Naive thymus-derived CD8-positive, alpha-beta T cell (primary cell): ENCODE measurements at regions not wholly inside any gene's neighbourhood (a gene's known extent, or its start where the extent isn't known, plus 50 kb on each side); places are given as distances from the start of the nearest gene placed in this dataset.
"Not testable (repeated sequence)": the region's sequence is repeated elsewhere in the genome, so short reads cannot be mapped to it uniquely, and the experiment has no call there.

Experiments used
- ATAC-seq, 2 donors: fragments of 150-1000 bp; cut with Tn5 transposase in 1 of 2; sonication (Bioruptor Pico), chemical (Tn5 transposase) in 1 of 2; 1 replicate in 1 of 2; 2 replicates in 1 of 2; pipeline ENCODE4 v1.10.0; 2021; ENCODE audit warnings: mild to moderate bottlenecking in 2 of 2, moderate library complexity in 2 of 2
- POLR2A ChIA-PET: fragments of 350-600 bp; sonication (Branson Sonifier 250); formaldehyde crosslinking; loops from one replicate; lab custom pipeline; 2021; ENCODE audit warnings: antibody characterized with exemption; lab: Charles Lee
- DNase-seq, 10 donors: peaks; one replicate each; pipeline versions ENCODE4 v3.0.0 to v3.0.0-alpha.2; 2020 to 2022
- H3K27ac Mint-ChIP-seq, 10 donors: one replicate each; pipeline ENCODE4 v1.8.0; 2020 to 2022; ENCODE audit warnings: mild to moderate bottlenecking in 10 of 10, mixed read lengths in 10 of 10, moderate library complexity in 4 of 10, inconsistent platforms in 1 of 10
- H3K27me3 Mint-ChIP-seq, 5 donors: one replicate each; pipeline ENCODE4 v1.8.0; 2021 to 2022; ENCODE audit warnings: mixed read lengths in 5 of 5
- H3K36me3 Mint-ChIP-seq, 3 donors: one replicate each; pipeline ENCODE4 v1.8.0; 2020 to 2022; ENCODE audit warnings: mixed read lengths in 3 of 3, mild to moderate bottlenecking in 2 of 3, inconsistent platforms in 1 of 3
- H3K4me1 Mint-ChIP-seq, 4 donors: one replicate each; pipeline ENCODE4 v1.8.0; 2021 to 2022; ENCODE audit warnings: mixed read lengths in 4 of 4
- H3K4me3 Mint-ChIP-seq, 10 donors: one replicate each; pipeline ENCODE4 v1.8.0; 2020 to 2022; ENCODE audit warnings: mild to moderate bottlenecking in 10 of 10, mixed read lengths in 10 of 10, moderate library complexity in 6 of 10, inconsistent platforms in 1 of 10
- H3K9me3 Mint-ChIP-seq, 9 donors: one replicate each; pipeline ENCODE4 v1.8.0; 2020 to 2022; ENCODE audit warnings: mixed read lengths in 9 of 9, mild to moderate bottlenecking in 3 of 9, inconsistent platforms in 1 of 9, moderate library complexity in 1 of 9

DNA sequence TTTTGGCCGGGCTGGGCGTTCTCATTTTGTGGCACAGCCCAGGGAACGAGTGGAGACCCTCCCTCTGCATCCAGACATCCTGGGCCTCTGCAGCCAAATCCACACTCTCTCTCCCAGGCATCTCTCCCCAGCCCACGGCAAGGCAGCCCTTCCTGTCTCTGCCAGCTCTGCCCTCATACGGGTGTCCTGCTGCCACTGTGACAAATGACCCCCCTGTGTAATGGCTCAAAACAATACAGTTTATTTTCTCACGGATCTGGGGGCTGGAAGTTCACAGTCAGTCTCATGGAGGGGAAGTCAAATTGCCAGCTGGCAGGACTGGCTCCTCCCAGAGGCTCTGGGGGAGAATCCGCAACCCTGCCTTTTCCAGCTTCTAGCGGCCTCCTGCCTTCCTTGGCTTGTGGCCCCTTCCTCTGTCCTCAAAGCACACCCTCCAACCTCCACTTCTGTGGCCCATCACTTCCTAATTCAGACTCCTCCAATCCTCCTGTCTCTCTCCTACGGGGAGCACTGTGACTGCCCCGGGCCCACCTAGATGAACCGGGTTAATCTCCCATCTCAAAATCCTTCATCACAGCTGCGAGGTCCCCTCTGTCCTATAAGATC, 70.2 kb upstream of the COL5A1 start:
- POLR2A ChIA-PET = no interaction called here
- peak overlapping the region in 1 of 10 donors; percentile 36 for H3K27ac Mint-ChIP-seq
- H3K4me1 Mint-ChIP-seq = peaks cover 0 to 6% (median 1%) of the 10 kb centered on the region in 4 donors
- peak in 2 of 10 donors; percentile 7 to 49 for DNase-seq
- no peaks in the 10 kb centered on the region for H3K27me3 Mint-ChIP-seq
- no peak overlapping the region for H3K4me3 Mint-ChIP-seq
- ATAC-seq = no peak
- peaks cover 0 to 7% (median 0%) of the 10 kb centered on the region in 3 donors for H3K36me3 Mint-ChIP-seq
- peaks cover 0 to 17% (median 4%) of the 10 kb centered on the region in 9 donors for H3K9me3 Mint-ChIP-seq

DNA sequence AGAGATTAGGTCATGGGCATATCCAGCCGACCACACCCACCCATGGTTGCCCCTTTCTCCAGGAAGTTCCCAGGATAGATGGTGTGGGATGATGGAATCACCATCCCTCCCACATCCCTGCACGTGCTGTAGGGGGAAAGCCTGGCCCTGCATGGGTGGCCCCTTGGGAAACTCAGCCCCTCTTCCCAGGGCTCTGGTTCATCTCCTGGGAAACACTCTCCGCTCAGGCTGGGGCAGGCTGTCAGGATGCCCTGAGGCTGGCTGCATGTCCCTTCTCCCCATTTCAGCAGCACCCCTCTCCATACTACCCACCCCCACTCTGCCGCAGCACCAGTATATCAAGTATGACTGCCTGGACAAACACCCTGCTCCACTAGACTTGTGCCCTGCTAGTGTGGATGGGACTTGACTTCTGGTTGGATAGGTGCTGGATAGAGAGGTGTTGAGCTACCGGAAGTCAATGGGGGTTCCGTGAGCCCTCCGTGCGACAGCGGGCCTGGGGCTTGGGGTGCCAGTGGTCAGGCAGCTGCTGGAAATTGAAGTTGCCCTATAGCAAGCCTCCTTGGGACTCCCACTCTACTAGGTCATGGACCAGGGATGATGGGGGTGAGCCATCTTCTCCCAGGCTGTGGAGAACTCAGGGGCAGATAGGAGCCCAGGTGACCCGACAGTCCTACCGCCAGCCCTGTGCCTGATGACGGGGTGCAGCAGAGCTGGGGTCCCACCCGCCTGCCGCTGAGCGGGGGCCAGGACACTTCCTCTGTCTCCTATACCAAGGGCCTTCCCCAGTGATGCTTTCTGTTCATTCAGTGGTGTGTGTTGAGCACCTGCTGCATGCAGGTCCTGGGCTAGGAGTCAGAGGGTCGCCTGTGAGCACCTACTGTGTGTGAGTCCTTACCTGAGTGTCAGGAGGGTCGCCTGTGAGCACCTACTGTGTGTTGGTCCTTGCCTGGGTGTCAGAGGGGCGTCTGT, 69.4 kb upstream of the COL5A1 start:
- Mint-ChIP-seq H3K9me3 (peaks cover 0 to 9% (median 3%) of the 10 kb centered on the region in 9 donors), H3K4me1 (peaks cover 0 to 6% (median 1%) of the 10 kb centered on the region in 4 donors), H3K27me3 (peaks cover under 1 to 8% (median 2%) of the 10 kb centered on the region in 5 donors), H3K36me3 (peaks cover 0 to 6% (median 0%) of the 10 kb centered on the region in 3 donors), H3K4me3 (no peak overlapping the region), H3K27ac (no peak overlapping the region)
- DNase-seq (peak in 3 of 10 donors; percentile 16 to 43 (median 23)), ATAC-seq (peak in 1 of 2 donors; percentile 50)
- POLR2A ChIA-PET = no interaction called here

- peak in 2 of 10 donors; percentile 14 to 45 for DNase-seq
- H3K27ac Mint-ChIP-seq, H3K36me3 Mint-ChIP-seq, H3K4me3 Mint-ChIP-seq, ATAC-seq, H3K9me3 Mint-ChIP-seq, POLR2A ChIA-PET, H3K4me1 Mint-ChIP-seq: not testable (repeated sequence)
- peaks cover 16 to 32% (median 18%) of the 10 kb centered on the region in 5 donors for H3K27me3 Mint-ChIP-seq
These were observed 66.9 kb upstream of the COL5A1 start for GRCh38 chr9:134574686-134575085.

DNA sequence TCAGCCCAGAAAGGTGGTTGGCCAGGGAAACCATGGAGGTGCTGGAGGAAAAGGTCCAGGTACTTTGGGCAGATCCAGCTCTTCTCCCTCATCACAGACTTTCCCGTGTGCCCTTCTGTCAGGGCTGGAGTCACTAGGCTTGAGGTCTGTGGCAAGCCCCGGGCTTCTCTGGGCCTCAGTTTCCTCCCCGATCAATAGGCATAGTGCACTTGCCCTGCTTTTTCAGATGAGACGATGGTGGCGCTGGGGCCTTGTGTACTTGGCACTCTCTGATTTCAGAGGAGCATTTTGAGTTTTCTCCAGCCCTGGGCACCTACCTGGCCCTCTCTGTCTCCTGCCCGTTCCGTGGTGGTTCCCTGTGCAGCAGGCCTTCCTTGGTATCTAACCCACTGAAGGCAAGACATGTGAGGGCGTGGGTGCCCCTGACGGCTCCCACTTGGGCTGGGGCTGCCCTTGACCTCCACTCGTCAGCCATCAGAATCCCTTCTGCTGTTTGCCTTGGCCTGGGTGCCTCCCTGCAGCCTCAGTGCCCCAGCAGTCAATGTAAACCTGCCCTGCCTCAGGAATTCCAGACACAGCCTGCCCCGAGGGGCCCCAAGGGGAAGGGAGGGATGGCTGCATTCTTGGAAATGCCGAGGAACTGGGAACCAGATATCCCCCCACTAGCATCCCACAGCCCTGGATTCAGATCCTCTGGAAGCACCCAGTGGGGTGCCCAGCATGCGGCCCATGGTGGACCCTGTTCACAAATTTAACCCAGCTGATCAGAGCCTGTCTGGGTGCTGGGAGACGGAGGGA, 66.3 kb upstream of the COL5A1 start:
- DNase-seq = peak in 2 of 10 donors; percentile 12 to 32
- POLR2A ChIA-PET = no interaction called here
- Mint-ChIP-seq H3K36me3 (peaks cover under 1 to 2% (median 1%) of the 10 kb centered on the region in 3 donors), H3K27me3 (peaks cover 16 to 39% (median 20%) of the 10 kb centered on the region in 5 donors), H3K4me1 (peaks cover 0 to 4% (median 1%) of the 10 kb centered on the region in 4 donors), H3K27ac (no peak overlapping the region), H3K4me3 (no peak overlapping the region), H3K9me3 (peaks cover 0 to 12% (median 2%) of the 10 kb centered on the region in 9 donors)
- ATAC-seq = no peak

- Mint-ChIP-seq H3K27ac (no peak overlapping the region), H3K4me3 (no peak overlapping the region), H3K4me1 (peaks cover 0 to 3% (median 0%) of the 10 kb centered on the region in 4 donors), H3K9me3 (peaks cover 0 to 18% (median 6%) of the 10 kb centered on the region in 9 donors), H3K36me3 (peaks cover 2 to 7% (median 2%) of the 10 kb centered on the region in 3 donors), H3K27me3 (peaks cover 17 to 44% (median 25%) of the 10 kb centered on the region in 5 donors)
- peak in 1 of 10 donors; percentile 41 for DNase-seq
- ATAC-seq = no peak
- POLR2A ChIA-PET = no interaction called here
These were observed 65.8 kb upstream of the COL5A1 start for GRCh38 chr9:134575901-134576176.

DNA sequence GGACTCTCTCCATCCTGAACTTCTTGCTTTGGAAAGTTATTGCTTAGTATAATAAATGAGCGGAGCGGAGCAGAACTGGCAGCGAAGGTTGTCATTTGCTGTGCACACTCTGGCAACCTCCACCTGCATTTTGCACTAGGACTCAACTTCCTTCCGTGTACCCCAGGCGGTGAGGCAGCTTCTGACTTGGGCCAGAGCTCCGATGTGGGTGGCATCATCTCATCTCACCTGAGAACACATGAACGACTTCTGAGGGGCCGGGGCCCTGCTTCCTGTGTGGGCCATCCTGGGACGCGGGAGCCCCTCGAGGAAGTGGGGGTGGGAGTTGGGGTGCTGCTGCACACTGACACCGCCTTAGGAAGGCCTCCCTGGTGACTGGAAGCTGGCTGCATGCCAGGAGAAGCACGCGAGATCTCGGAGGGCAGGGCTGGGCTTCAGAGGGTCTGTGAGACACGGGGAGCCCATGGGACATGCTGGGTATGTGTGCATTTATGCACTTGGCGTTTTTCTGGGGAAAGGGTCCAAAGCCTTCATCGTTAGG, 56.5 kb upstream of the COL5A1 start:
- Mint-ChIP-seq H3K36me3 (peaks cover 0 to 12% (median 2%) of the 10 kb centered on the region in 3 donors), H3K27me3 (peaks cover 3 to 16% (median 12%) of the 10 kb centered on the region in 5 donors), H3K4me1 (peaks cover 0 to 9% (median 0%) of the 10 kb centered on the region in 4 donors), H3K27ac (no peak overlapping the region), H3K9me3 (peaks cover 0 to 13% (median 6%) of the 10 kb centered on the region in 9 donors), H3K4me3 (no peak overlapping the region)
- POLR2A ChIA-PET = interaction anchor here (0.5 kb wide), 1 partner anchor 1582 kb away, joined by 5 read pairs; no protein-coding TSS in a partner anchor
- DNase-seq (peak in 2 of 10 donors; percentile 13 to 63), ATAC-seq (no peak)

DNA sequence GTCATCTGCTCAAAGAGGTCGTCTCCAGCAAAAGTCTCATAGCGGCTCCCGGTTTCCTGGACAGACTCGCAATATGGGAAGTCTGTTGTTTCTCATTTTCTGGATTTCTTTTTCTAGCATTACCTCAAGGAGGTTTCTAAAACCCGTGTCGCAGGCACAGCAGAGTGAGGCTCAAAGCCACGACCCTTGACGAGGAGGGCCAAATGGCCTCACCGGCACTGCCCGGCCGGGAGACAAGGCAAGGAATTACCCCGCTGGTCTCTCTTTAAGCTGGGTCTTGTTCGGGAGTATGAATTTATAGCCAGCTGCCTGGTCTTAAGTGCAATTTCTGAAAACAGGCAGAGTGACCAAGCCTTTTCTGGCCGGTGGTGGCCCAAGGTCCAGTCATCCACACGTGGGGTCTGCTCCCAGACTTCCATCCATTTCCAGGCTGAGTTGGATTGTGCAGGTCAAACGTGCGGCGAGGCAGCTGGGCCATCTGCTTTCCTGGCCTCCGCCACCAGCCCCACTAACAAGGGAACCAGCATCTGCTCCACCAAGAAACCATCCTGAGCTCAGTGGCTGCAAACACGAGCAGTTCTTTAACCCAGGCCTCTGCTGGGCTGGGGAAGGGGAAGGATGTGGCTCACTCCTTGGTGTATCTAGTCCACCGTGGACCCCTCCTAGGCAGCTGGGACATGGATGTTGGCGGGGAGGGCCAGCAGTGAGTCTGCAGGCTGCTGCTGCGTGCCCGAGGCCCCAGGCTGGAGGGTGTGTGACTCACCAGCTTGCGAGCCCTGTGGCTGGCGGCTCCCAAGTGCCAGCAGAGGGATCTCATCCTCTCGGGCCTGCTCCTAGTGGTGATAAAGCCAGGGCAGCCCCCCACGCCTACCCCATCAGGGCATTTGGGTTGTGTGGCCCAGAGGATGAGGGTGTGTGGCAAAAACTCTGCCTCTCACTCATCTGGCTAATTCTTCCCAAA, 55.6 kb upstream of the COL5A1 start:
- Mint-ChIP-seq H3K27ac (no peak overlapping the region), H3K4me3 (no peak overlapping the region), H3K9me3 (peaks cover 0 to 4% (median under 1%) of the 10 kb centered on the region in 9 donors), H3K27me3 (peaks cover 2 to 18% (median 12%) of the 10 kb centered on the region in 5 donors), H3K36me3 (peaks cover 0 to 4% (median 0%) of the 10 kb centered on the region in 3 donors), H3K4me1 (peaks cover 0 to 9% (median 0%) of the 10 kb centered on the region in 4 donors)
- ATAC-seq = no peak
- DNase-seq = peak in 2 of 10 donors; percentile 15 to 28
- POLR2A ChIA-PET = interaction anchor here (0.6 kb wide), 1 partner anchor 27 kb away, joined by 3 read pairs; no protein-coding TSS in a partner anchor

DNA sequence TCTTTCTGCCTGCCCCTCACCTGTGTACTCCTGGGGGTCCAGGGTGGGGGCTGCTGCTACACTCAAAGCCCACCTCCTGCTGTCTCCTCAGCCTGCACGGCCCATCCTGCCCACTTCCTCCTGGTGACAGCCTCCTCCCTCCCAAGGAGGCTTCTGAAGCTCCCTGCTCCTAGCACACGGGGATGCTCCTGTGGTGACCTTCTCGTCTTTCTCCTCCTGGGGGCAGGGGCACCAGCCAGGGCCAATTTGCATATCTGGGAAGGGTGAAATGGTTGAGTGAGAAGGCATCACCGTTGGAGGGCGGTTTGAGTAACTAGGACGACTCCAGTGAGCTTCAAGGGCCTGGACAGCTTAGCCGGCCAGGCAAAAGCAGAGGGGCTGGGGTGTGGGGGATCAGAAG, 51.9 kb upstream of the COL5A1 start:
- peaks cover 2 to 24% (median 22%) of the 10 kb centered on the region in 5 donors for H3K27me3 Mint-ChIP-seq
- H3K27ac Mint-ChIP-seq = no peak overlapping the region
- H3K4me3 Mint-ChIP-seq = no peak overlapping the region
- ATAC-seq = no peak
- no peaks in the 10 kb centered on the region for H3K36me3 Mint-ChIP-seq
- peaks cover 0 to 7% (median under 1%) of the 10 kb centered on the region in 4 donors for H3K4me1 Mint-ChIP-seq
- DNase-seq = no peak
- H3K9me3 Mint-ChIP-seq = no peaks in the 10 kb centered on the region
- POLR2A ChIA-PET = no interaction called here

DNA sequence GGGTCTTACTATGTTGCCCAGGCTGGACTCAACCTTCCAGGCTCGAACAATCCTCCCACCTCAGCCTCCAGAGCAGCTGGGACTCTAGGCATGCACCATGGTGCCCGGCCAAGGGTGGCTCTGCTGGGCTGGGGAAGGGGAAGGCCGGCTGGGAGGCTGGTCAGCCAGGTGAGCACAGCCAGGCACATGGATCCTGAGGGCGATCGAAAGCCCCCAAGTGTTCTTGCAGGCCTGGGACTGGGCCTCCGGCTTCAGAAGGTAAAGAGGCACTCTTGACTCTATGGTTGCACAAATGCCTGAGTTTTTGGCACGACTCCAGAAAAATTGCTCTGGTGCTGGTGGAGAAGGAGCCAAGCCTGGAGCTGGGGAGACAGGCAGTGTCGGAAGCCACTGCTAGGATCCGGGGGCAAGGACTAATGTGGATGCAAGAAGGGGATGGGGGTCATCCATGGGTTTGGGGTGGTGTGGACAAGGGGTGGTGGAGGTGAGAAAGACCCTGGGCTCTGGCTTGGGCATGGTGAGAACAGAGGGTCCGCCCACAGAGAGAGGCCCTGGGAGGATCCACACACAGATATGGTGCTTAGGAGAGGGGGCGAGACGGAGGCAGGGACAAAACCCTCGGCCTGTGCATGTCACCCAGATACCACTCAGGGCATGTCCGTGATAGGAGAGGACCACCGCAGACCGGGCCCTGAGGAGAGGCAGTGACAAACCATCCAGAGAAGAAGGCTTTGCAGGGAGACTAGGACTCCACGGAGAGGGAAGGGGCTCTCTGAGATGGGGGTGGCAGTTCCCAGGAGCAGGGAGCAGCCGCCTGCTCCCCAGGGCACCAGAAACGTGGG, 51.1 kb upstream of the COL5A1 start:
- POLR2A ChIA-PET = no interaction called here
- H3K36me3 Mint-ChIP-seq = no peaks in the 10 kb centered on the region
- H3K4me1 Mint-ChIP-seq = peaks cover 0 to 2% (median under 1%) of the 10 kb centered on the region in 4 donors
- no peak overlapping the region for H3K4me3 Mint-ChIP-seq
- no peak for DNase-seq
- H3K27ac Mint-ChIP-seq = no peak overlapping the region
- H3K9me3 Mint-ChIP-seq = no peaks in the 10 kb centered on the region
- H3K27me3 Mint-ChIP-seq = peaks cover 2 to 24% (median 19%) of the 10 kb centered on the region in 5 donors
- ATAC-seq = no peak

- H3K27me3 Mint-ChIP-seq = peaks cover 2 to 24% (median 16%) of the 10 kb centered on the region in 5 donors
- H3K9me3 Mint-ChIP-seq = no peaks in the 10 kb centered on the region
- ATAC-seq = no peak
- no peak overlapping the region for H3K4me3 Mint-ChIP-seq
- no peaks in the 10 kb centered on the region for H3K36me3 Mint-ChIP-seq
- no peak overlapping the region for H3K27ac Mint-ChIP-seq
- DNase-seq = no peak
- H3K4me1 Mint-ChIP-seq = peaks cover 0 to 2% (median 0%) of the 10 kb centered on the region in 4 donors
- POLR2A ChIA-PET = no interaction called here
These were observed 50.5 kb upstream of the COL5A1 start for GRCh38 chr9:134591082-134591571.
